SK-N-SH (cell line): ENCODE measurements at regions not wholly inside any gene's neighbourhood (a gene's known extent, or its start where the extent isn't known, plus 50 kb on each side); places are given as distances from the start of the nearest gene placed in this dataset.

ENCODE experiments used
- CTCF ChIA-PET: fragments of 300-600, 350-600 bp; formaldehyde crosslinking; extraction: SDS; loops from one replicate; lab custom pipeline; 2021; lab: Yijun Ruan, JAX
- POLR2A ChIA-PET: fragments of 350-600 bp; sonication (Branson Sonifier 250); formaldehyde crosslinking; extraction: SDS; loops from one replicate; lab custom pipeline; 2020; ENCODE audit warnings: antibody characterized with exemption, inconsistent platforms; lab: Yijun Ruan, JAX
- DNase-seq: peaks from one replicate; pipeline ENCODE4 v3.0.0; 2012
- H2AFZ ChIP-seq: fragments of 200-600 bp; sonication (generic); 2 replicates; pipeline ENCODE4 v1.8.1; 2016; ENCODE audit warnings: antibody characterized with exemption, mild to moderate bottlenecking, low read depth
- H3F3A ChIP-seq: fragments of 200-600 bp; sonication (generic); replicated peaks from 2 replicates; pipeline ENCODE3; 2016; ENCODE audit warnings: antibody characterized with exemption, mild to moderate bottlenecking; ENCODE audit not compliant: insufficient read depth
- H3K27ac ChIP-seq, 2 experiments: fragments of 200-500 bp in 1 of 2; fragments of 200-600 bp in 1 of 2; sonication (Bioruptor generic) in 1 of 2; sonication (generic), shearing (Covaris generic) in 1 of 2; 2 replicates each; pipeline versions ENCODE4 v1.5.1 to v1.6.1; 2014 to 2016; ENCODE audit warnings: low read depth in 2 of 2, inconsistent platforms in 1 of 2, low read length in 1 of 2, mild to moderate bottlenecking in 1 of 2, mixed read lengths in 1 of 2
- H3K27me3 ChIP-seq: fragments of 200-600 bp; sonication (generic), shearing (Covaris generic); 2 replicates; pipeline ENCODE4 v1.6.1; 2016; ENCODE audit warnings: mixed run types; ENCODE audit not compliant: insufficient read depth
- H3K36me3 ChIP-seq, 2 experiments: fragments of 200-500 bp in 1 of 2; fragments of 200-600 bp in 1 of 2; sonication (Bioruptor generic) in 1 of 2; sonication (generic) in 1 of 2; replicated peaks in 1 of 2; 2 replicates each; pipeline versions ENCODE3 to v1.5.1; 2014 to 2016; ENCODE audit warnings: low read length in 1 of 2, mild to moderate bottlenecking in 1 of 2; ENCODE audit not compliant: insufficient read depth in 2 of 2, control insufficient read depth in 1 of 2
- H3K4me1 ChIP-seq, 2 experiments: fragments of 200-500 bp in 1 of 2; fragments of 200-600 bp in 1 of 2; sonication (Bioruptor generic) in 1 of 2; sonication (generic), shearing (Covaris generic) in 1 of 2; 2 replicates each; pipeline versions ENCODE4 v1.5.1 to v1.6.1; 2014 to 2016; ENCODE audit warnings: low read depth in 1 of 2, low read length in 1 of 2, mixed run types in 1 of 2; ENCODE audit not compliant: insufficient read depth in 2 of 2, control insufficient read depth in 1 of 2
- H3K4me2 ChIP-seq: fragments of 200-600 bp; sonication (generic), shearing (Covaris generic); 2 replicates; pipeline ENCODE4 v1.6.1; 2017; ENCODE audit warnings: mixed run types
- H3K4me3 ChIP-seq, 2 experiments: fragments of 200-500 bp in 1 of 2; fragments of 200-600 bp in 1 of 2; sonication (Bioruptor generic) in 1 of 2; sonication (generic), shearing (Covaris generic) in 1 of 2; 2 replicates each; pipeline versions ENCODE4 v1.5.1 to v1.8.1; 2014 to 2016; ENCODE audit warnings: low read depth in 2 of 2, inconsistent platforms in 1 of 2, low read length in 1 of 2, mild to moderate bottlenecking in 1 of 2, mixed read lengths in 1 of 2, moderate library complexity in 1 of 2
- H3K79me2 ChIP-seq: fragments of 200-600 bp; sonication (generic); 2 replicates; pipeline ENCODE4 v1.8.1; 2017; ENCODE audit warnings: mild to moderate bottlenecking; ENCODE audit not compliant: insufficient read depth
- H3K9ac ChIP-seq: fragments of 200-600 bp; sonication (generic); 2 replicates; pipeline ENCODE4 v1.6.1; 2017; ENCODE audit warnings: mixed run types
- H3K9me2 ChIP-seq: fragments of 200-600 bp; sonication (generic); 2 replicates; pipeline ENCODE4 v1.6.1; 2017; ENCODE audit warnings: mixed run types
- H3K9me3 ChIP-seq: fragments of 200-600 bp; sonication (generic); 2 replicates; pipeline ENCODE4 v1.6.1; 2017; ENCODE audit warnings: mixed run types, mild to moderate bottlenecking, moderate library complexity
- H4K20me1 ChIP-seq: fragments of 200-600 bp; sonication (generic); 2 replicates; pipeline ENCODE4 v1.6.1; 2017; ENCODE audit warnings: mild to moderate bottlenecking, mixed run types; ENCODE audit not compliant: insufficient read depth
- CHD2 ChIP-seq: fragments of 150-350 bp; IDR thresholded peaks from 2 replicates; pipeline ENCODE4 v1.6.1; 2018; ENCODE audit warnings: low read length; ENCODE audit not compliant: partially characterized antibody
- EP300 ChIP-seq, 2 experiments: IDR thresholded peaks; 2 replicates each; pipeline versions ENCODE4 v1.4.0 to v1.6.1; 2012; ENCODE audit warnings: borderline replicate concordance in 1 of 2, low read depth in 1 of 2, low read length in 1 of 2
- FOSL2 ChIP-seq: IDR thresholded peaks from 2 replicates; pipeline ENCODE4 v1.4.0; 2012; ENCODE audit warnings: low read depth, mild to moderate bottlenecking, moderate library complexity, borderline replicate concordance
- FOXJ3 ChIP-seq: sonication (generic); formaldehyde crosslinking; IDR thresholded peaks from 2 replicates; pipeline ENCODE4 v1.5.1; 2020; ENCODE audit warnings: mild to moderate bottlenecking, missing genetic modification reagents
- FOXM1 ChIP-seq: IDR thresholded peaks from 2 replicates; pipeline ENCODE4 v1.4.0; 2012; ENCODE audit warnings: low read depth, mild to moderate bottlenecking
- GATA2 ChIP-seq: sonication (generic); formaldehyde crosslinking; IDR thresholded peaks from 2 replicates; pipeline ENCODE4 v1.5.0; 2020; ENCODE audit warnings: mild to moderate bottlenecking, missing genetic modification reagents
- JUND ChIP-seq: IDR thresholded peaks from 2 replicates; pipeline ENCODE4 v1.4.0; 2012
- MEF2A ChIP-seq: IDR thresholded peaks from 2 replicates; pipeline ENCODE4 v1.4.0; 2012; ENCODE audit warnings: low read depth, borderline replicate concordance
- MXI1 ChIP-seq: IDR thresholded peaks from 2 replicates; pipeline ENCODE4 v1.6.1; 2012; ENCODE audit warnings: mild to moderate bottlenecking, low read depth, low read length, improper control_type of control experiment
- NFIC ChIP-seq: IDR thresholded peaks from 2 replicates; pipeline ENCODE4 v1.4.0; 2012; ENCODE audit warnings: borderline replicate concordance
- POLR2AphosphoS5 ChIP-seq: IDR thresholded peaks from 2 replicates; pipeline ENCODE4 v1.6.1; 2012; ENCODE audit warnings: low read depth, low read length
- RAD21 ChIP-seq: IDR thresholded peaks from 2 replicates; pipeline ENCODE4 v1.6.1; 2012; ENCODE audit warnings: mild to moderate bottlenecking, low read length
- RFX5 ChIP-seq: IDR thresholded peaks from 2 replicates; pipeline ENCODE4 v1.6.1; 2012; ENCODE audit warnings: mild to moderate bottlenecking, improper control_type of control experiment, low read length
- RXRA ChIP-seq: IDR thresholded peaks from 2 replicates; pipeline ENCODE4 v1.4.0; 2012; ENCODE audit warnings: low read depth, mild to moderate bottlenecking, borderline replicate concordance
- SIN3A ChIP-seq: IDR thresholded peaks from 2 replicates; pipeline ENCODE4 v1.6.1; 2012; ENCODE audit warnings: low read depth, mild to moderate bottlenecking, low read length, moderate library complexity, borderline replicate concordance
- TAF1 ChIP-seq: IDR thresholded peaks from 2 replicates; pipeline ENCODE4 v1.6.1; 2012; ENCODE audit warnings: low read depth, mild to moderate bottlenecking, low read length, moderate library complexity, borderline replicate concordance
- USF1 ChIP-seq: IDR thresholded peaks from 2 replicates; pipeline ENCODE4 v1.4.0; 2012; ENCODE audit warnings: low read depth, borderline replicate concordance
- YY1 ChIP-seq: IDR thresholded peaks from 2 replicates; pipeline ENCODE4 v1.4.0; 2012; ENCODE audit warnings: low read depth, mild to moderate bottlenecking
- ZBTB33 ChIP-seq: IDR thresholded peaks from 2 replicates; pipeline ENCODE4 v1.4.0; 2012; ENCODE audit warnings: low read depth, borderline replicate concordance
- WGBS: methylation state at CpG from one replicate; pipeline ENCODE4 v1.1.6; 2017; ENCODE audit warnings: low lambda C conversion rate; 5-methylcytosine and 5-hydroxymethylcytosine counted together
- TF ChIP-seq, protein P1 (sequence below): fragments of 200-600 bp; sonication (generic); IDR thresholded peaks from 2 replicates; pipeline ENCODE4 v1.6.1; 2017; ENCODE audit warnings: antibody characterized with exemption, mild to moderate bottlenecking, moderate library complexity

DNA sequence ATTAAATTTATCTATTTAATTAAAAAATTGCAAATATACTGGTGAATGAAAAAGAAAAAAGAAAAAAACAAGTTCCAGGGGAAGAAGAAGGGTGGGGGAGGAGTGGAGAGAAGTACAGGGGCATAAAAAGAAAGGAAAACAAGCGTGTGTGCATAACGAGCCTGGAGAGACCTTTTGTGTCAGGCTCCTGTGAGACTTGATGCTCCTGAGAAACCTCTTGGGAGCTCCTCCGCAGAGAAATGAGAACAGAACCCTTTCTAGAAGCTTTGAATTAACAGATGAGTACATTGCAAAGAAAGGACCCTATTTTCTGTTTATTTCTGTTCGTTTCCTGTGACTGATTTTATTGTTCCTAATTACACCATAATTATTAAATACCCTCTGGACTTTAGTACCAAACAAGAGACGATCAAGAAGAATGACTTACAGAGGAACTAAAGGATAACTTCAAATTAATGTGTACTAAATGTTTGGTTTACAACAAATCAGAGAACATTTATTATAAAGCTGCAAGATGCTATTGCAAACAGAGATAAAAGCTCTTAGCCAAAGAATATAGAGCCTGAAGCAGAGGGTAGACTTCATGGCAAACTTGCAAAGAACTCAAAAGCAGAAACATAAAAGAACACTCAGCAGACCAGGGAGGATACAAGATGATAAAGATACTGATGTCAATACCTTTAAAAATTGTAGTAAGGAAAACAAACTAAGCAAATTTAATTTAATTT is 74.7 kb downstream of the DPPA2 start:
- Histone ChIP-seq H3K9ac (no peak overlapping the region), H2AFZ (no peak overlapping the region), H3K9me2 (no peaks in the 10 kb centered on the region), H3K4me2 (no peak overlapping the region), H3K4me3 (no peak overlapping the region), H3F3A (peaks cover 5% of the 10 kb centered on the region), H4K20me1 (no peaks in the 10 kb centered on the region), H3K27me3 (no peaks in the 10 kb centered on the region), H3K79me2 (no peaks in the 10 kb centered on the region), H3K36me3 (no peaks in the 10 kb centered on the region), H3K9me3 (no peaks in the 10 kb centered on the region), H3K4me1 (no peaks in the 10 kb centered on the region), H3K27ac (no peak overlapping the region)
- TF ChIP-seq USF1 (no peak), YY1 (no peak), EP300 (IDR thresholded peaks at IDR 0.05; ENCODE audit: borderline replicate concordance in 1 of 2, low read depth in 1 of 2, low read length in 1 of 2) (no peak)
- 29% methylated on average over 5 of the region's 5 CpGs for WGBS
- DNase-seq = no peak
- ChIA-PET POLR2A (no interaction called here), CTCF (no interaction called here)

- Histone ChIP-seq H3K4me1 (no peaks in the 10 kb centered on the region), H3K9me3 (no peaks in the 10 kb centered on the region), H3K27ac (no peak overlapping the region), H3K4me2 (no peak overlapping the region), H3K79me2 (no peaks in the 10 kb centered on the region), H3K27me3 (no peaks in the 10 kb centered on the region), H2AFZ (no peak overlapping the region), H4K20me1 (no peaks in the 10 kb centered on the region), H3F3A (peaks cover 5% of the 10 kb centered on the region), H3K9ac (no peak overlapping the region), H3K36me3 (no peaks in the 10 kb centered on the region), H3K4me3 (no peak overlapping the region), H3K9me2 (no peaks in the 10 kb centered on the region)
- WGBS = 18% methylated on average over 3 of the region's 3 CpGs
- no peak for DNase-seq
- ChIA-PET POLR2A (no interaction called here), CTCF (no interaction called here)
- TF ChIP-seq FOSL2 = no peak
- no peak for TF ChIP-seq FOXM1
- no peak for TF ChIP-seq ZBTB33
- no peak for TF ChIP-seq RFX5
- TF ChIP-seq RAD21 = no peak
- TF ChIP-seq SIN3A = no peak
- no peak for TF ChIP-seq GATA2 (CRISPR knock-in tag)
- no peak for TF ChIP-seq YY1
- no peak for TF ChIP-seq POLR2AphosphoS5
- TF ChIP-seq MXI1 = no peak
- no peak for TF ChIP-seq RXRA
- TF ChIP-seq CHD2 = no peak
- TF ChIP-seq USF1 = no peak
- no peak for TF ChIP-seq NFIC
- TF ChIP-seq TAF1 = no peak
- TF ChIP-seq MEF2A = no peak
- TF ChIP-seq JUND = no peak
- TF ChIP-seq FOXJ3 (CRISPR knock-in tag) = no peak
- TF ChIP-seq, protein P1, sequence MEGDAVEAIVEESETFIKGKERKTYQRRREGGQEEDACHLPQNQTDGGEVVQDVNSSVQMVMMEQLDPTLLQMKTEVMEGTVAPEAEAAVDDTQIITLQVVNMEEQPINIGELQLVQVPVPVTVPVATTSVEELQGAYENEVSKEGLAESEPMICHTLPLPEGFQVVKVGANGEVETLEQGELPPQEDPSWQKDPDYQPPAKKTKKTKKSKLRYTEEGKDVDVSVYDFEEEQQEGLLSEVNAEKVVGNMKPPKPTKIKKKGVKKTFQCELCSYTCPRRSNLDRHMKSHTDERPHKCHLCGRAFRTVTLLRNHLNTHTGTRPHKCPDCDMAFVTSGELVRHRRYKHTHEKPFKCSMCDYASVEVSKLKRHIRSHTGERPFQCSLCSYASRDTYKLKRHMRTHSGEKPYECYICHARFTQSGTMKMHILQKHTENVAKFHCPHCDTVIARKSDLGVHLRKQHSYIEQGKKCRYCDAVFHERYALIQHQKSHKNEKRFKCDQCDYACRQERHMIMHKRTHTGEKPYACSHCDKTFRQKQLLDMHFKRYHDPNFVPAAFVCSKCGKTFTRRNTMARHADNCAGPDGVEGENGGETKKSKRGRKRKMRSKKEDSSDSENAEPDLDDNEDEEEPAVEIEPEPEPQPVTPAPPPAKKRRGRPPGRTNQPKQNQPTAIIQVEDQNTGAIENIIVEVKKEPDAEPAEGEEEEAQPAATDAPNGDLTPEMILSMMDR = no peak
Measured at GRCh38 chr3:109242187-109242523, 74.2 kb downstream of the DPPA2 start.
